Iris pigment epithelial cell (primary cell): ENCODE measurements at regions not wholly inside any gene's neighbourhood (a gene's known extent, or its start where the extent isn't known, plus 50 kb on each side); places are given as distances from the start of the nearest gene placed in this dataset.
"Not testable (repeated sequence)": the region's sequence is repeated elsewhere in the genome, so short reads cannot be mapped to it uniquely, and the experiment has no call there.

ENCODE experiments used
- DNase-seq: peaks from one replicate; pipeline ENCODE4 v3.0.0-alpha.2; 2011; ENCODE audit warnings: low read depth

DNA sequence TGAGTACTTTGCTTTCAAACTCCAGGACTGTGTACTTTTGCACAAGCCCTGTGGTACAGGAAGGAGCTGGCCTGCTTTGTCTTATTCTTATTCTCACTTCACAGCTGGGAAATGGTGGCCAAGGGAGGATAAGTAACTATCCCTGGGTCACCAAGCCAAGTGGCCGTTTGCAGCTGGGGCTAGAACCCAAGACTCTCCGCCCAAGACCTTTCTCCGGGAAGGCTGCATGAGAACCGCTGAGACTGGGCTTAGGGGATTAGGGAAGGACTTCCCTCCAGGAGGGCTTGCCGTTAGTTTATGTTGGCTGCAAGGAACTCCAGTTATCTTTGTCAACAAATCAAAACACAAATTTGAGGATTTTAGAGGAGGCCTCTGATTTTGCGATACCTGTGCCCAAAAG lies 109.5 kb upstream of the ADRA1D start:
- no peak for DNase-seq

- no peak for DNase-seq
Measured at GRCh38 chr20:4352348-4352747, 103.3 kb upstream of the ADRA1D start.

- DNase-seq: no peak
Measured at GRCh38 chr20:4350096-4350495, 101.0 kb upstream of the ADRA1D start.

DNA sequence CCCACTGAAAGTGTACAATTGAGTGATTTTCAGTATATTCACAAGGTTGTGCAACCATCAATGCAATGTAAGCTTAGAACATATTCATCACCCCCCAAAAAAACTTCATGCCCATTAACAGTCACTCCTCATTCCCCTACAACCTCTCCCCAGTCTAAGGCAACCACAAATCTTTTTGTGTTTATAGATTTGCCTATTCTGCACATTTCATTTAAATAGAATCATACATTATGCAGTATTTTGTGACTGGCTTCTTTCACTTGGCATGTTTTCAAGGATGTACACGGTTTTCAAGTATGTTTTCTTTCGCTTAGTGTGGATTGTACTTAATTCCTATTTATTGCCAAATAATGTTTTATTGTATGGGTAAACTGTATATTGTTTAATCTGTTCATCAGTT lies 95.6 kb upstream of the ADRA1D start:
- DNase-seq: peak; percentile 71

DNA sequence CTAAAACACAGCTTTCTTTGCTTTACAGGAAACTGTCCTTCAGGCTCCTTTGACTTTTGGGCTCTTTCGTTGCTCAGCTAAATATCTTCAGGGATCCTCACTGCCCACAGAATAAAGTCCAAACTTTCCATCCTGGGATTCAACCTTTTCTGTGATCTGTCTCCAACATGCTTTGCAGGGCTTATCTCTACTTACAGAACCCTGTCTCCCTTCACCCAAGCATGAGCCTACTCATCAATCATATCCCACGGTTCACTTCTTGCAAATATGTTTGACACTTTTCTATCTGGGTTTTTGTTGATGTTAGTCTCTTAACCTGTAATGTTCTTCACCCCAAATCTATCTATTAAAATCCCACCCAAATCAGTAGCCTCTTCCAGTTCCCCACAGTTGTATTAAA lies 93.5 kb upstream of the ADRA1D start:
- no peak for DNase-seq

- DNase-seq: peak; percentile 85
Measured at GRCh38 chr20:4341804-4342485, 92.9 kb upstream of the ADRA1D start.

DNA sequence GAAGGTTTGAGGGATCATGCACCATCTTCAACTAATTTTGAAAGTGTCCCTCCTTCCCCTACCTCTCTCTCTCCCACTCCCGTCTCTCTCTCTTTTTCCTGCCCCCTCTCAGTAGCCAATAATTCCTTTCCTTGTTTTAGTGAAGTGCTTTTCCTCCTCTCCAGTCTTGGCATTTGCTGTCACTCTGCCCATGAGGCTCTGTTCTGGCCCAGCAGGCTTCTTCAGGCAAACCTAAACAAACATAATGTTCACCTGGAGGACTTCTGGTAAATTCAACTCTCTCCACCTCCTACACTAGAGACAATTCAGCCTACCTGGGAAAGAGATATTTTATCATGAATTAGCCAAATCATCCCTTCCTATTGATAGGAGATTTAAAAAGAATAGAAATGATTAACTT lies 86.6 kb upstream of the ADRA1D start:
- DNase-seq: no peak

- DNase-seq: no peak
Measured at GRCh38 chr20:4332121-4332860, 83.2 kb upstream of the ADRA1D start.

DNA sequence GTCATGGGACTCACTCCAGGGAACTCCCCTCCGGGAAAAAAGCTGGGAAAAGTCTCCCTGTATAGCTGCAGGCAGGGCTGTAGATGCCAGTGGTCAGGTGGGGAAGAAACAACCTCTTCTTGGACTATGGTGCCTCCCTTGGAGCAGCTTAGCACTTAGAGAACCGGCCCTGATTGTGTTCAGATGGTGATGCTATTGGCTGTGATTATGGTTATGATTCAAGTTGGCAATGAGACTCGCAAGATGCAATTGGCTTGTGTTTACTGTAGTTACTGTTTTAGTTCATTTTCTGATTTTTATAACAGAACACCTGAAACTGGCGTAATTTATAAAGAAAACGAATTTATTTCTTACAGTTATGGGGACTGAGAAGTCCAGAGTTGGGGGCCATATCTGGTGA lies 80.9 kb upstream of the ADRA1D start:
- DNase-seq: no peak

DNA sequence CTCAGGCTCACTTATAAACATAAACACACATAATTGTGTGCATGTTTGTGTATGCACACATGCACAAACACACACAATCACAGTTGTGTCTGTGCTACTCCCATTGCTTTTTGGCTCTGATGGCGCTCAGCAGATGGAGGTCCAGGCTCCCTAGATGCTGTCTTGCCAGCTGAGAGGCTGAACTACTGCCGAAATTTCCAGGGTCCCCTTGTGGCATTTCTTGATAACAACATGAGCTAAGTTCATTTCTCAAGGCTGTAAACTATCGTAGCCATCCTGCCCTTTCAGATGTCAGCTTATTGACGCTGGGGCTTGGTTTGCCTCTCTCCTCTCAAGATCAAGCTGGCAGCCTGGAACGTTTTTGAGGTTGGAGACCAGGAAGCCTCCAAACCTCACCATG lies 80.1 kb upstream of the ADRA1D start:
- DNase-seq: no peak

DNA sequence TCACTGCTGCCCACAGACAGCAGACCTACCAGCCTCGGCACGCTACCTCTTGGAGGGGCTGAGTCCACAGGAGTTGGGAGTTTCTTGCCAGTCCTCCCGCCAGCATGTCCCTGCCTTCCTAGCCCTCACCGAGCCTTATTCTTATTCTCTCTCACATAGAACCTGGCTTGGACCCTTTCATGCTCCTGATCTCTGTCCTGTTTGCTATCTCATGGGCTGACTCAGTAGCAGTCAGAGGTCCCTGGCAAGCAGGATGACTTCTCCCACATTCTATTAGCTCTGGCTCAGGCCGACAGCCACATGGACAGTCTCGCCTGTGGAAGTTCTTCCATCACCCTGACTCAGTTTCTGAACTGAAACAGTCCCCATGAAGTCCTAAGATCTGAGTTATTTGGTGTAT lies 79.5 kb upstream of the ADRA1D start:
- no peak for DNase-seq

DNA sequence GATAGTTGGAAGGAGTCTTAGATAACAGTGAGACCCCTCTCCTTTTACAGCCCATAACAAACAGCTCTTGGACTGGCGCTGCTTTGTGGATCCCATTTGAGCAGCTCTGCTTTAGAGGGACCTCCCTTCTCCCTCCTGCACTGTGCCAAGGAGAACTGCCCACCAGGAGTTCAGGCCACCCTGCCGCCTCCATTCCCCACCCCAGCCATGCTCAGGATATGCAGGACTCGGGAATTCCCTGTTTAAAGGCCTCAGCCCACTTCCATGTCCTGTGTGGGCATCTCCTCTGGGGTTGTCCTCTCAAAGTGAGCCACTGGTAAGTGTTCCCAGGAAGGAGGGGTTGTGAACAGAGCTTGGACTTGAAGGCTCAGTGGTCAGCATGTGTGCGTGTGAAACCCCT lies 78.9 kb upstream of the ADRA1D start:
- DNase-seq: no peak

DNA sequence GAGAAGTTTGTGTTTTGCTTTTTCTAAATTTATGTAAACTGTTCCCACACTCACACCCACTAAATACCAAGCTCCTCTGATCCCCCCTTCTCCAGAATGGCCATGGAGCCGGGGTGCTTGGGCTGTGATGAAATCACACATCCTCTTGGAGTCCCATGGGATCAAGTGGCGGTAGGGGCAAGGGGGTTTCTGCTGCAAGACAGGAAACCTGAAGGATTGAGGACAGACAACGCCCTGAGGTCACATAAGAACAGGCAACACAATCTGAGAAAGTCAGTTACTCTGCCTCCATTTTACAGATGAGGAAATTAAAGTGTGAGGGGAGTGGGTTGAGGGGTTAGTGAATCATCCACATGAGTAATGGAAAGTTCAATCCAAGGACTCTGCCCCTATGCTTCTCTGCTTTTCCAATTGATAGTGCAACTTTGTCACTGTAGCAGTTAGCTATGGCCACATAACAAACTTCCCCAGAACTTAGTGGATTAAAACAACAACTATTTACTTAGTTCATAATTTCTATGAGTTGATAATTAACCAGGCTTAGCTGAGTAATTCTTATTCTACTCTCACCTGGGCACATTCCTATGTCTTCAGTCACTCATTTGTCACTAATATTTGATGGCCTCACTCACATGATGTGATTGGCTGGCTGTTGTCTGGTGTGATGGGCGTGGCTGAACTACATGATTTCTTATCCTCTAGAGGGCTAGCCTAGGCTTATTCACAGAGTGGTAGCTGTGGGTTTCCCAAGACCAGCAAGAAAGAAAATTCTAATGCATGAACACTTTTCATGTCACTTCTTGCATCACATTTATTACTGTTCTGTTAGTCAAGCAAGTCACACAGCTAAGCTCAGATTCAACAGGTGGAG lies 77.3 kb upstream of the ADRA1D start:
- no peak for DNase-seq

GRCh38 chr20:4325548-4326187 lies 76.6 kb upstream of the ADRA1D start:
- DNase-seq: no peak

DNA sequence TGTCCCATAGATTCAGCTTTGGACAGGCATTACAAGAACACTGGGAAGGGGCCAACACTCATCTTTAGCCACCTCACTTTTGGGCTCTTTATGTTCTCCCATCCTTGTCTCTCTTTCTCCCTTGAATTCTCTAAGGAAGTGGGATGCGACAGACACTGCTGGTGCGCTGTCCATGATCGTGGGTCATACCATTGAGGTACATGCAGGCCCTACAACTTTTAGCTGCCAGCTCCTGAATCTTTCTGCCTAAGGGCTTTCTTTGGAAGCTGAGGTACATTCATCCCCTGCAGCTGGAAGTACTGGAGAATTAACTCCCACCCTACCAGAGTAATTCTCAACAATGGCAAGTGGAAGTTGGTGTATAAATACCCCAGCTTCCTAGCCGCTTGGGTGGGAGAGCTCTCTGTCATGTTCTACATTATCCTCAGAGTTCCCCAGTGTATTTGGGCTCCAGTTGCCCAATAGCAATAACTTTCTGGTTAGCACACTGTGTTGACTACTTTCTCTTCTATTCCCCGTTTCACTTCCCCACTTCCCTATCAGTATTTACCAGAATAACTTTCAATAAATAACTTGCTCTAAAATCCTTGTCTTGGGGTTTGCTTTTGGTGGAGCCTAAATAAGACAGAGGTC lies 75.6 kb upstream of the ADRA1D start:
- no peak for DNase-seq

- no peak for DNase-seq
Measured at GRCh38 chr20:4322499-4322898, 73.4 kb upstream of the ADRA1D start.

DNA sequence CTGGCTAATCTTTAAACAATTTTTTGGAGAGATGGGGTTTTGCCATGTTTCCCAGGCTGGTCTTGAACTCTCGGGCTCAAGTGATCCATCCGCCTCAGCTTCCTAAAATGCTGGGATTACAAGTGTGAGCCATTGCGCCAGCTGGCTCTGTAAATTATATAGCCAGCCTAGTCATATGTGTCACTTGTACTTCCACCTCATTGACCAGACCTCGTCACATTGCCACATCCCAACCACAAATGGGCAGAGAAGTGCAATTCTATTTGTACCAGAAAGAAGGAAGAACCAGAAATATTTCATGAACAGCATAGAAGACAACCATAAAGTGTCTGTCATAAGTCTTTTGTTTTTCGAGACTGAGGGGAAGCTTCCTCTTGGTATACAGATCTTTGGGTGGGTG lies 71.2 kb upstream of the ADRA1D start:
- DNase-seq: no peak

- DNase-seq: no peak
Measured at GRCh38 chr20:4318891-4319290, 69.8 kb upstream of the ADRA1D start.

- not testable (repeated sequence) for DNase-seq
Measured at GRCh38 chr20:4310616-4311015, 61.5 kb upstream of the ADRA1D start.

DNA sequence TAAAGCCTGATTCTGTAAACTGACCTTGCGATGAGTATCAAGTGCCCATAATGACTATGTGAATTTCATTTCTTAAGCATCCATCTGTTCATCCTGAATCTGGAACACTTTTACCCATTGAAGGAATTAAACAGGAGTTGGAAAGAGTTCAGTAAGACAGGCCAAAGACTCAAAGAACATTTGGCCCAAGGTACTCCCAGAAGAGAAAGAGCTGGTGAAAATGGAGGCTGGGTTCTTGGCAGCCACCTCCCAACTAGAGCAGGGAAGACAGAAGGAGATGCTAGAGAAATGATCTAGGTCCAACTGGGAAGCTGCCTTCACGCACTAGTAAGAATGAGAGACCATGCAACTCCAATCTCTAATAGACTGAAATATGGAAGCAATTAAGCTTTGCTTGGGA lies 57.1 kb upstream of the ADRA1D start:
- no peak for DNase-seq

DNA sequence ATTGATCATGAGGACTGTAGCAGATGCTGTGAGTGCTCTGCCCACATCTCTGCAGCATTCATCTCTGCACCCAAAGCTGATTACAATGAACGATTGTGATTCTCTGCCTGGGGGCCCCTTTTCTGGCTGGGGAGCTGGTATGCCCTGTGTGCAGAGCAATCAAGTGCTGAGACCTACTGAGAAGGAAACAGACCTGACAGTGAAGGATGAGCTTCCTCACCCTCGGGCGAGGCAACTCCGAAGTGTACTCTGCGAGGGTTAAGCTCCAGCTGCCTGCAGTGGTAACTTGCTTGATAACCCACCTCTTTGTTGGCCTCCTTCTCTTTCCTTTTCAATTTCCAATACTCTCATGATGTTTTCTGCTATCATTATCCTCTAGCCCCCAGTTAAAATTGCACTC lies 56.0 kb upstream of the ADRA1D start:
- DNase-seq: no peak

- DNase-seq: no peak
Measured at GRCh38 chr20:4304601-4305000, 55.5 kb upstream of the ADRA1D start.
